Stimulated activated CD4-positive, alpha-beta T cell treated with anti-CD3 and anti-CD28 coated beads, Interleukin-4, amount 100 ng/mL, for 1 hour (primary cell): ENCODE measurements at regions not wholly inside any gene's neighbourhood (a gene's known extent, or its start where the extent isn't known, plus 50 kb on each side); places are given as distances from the start of the nearest gene placed in this dataset.
"Not testable (repeated sequence)": the region's sequence is repeated elsewhere in the genome, so short reads cannot be mapped to it uniquely, and the experiment has no call there.

Source experiments
- DNase-seq: peaks from one replicate; pipeline ENCODE4 v3.0.0-alpha.2; 2020

- DNase-seq: no peak
Observed at GRCh38 chr2:82256983-82257632, 1952.6 kb upstream of the LRRTM1 start.

- no peak for DNase-seq
Observed at GRCh38 chr2:82256288-82256687, 1951.7 kb upstream of the LRRTM1 start.

- no peak for DNase-seq
Observed at GRCh38 chr2:82254728-82255127, 1950.2 kb upstream of the LRRTM1 start.

- no peak for DNase-seq
Observed at GRCh38 chr2:82246220-82246775, 1941.7 kb upstream of the LRRTM1 start.

GRCh38 chr2:82239176-82239575 is 1934.6 kb upstream of the LRRTM1 start:
- no peak for DNase-seq

GRCh38 chr2:82237994-82238662 is 1933.6 kb upstream of the LRRTM1 start:
- no peak for DNase-seq

- DNase-seq: no peak
Observed at GRCh38 chr2:82234283-82234874, 1929.8 kb upstream of the LRRTM1 start.

GRCh38 chr2:82233806-82234205 is 1929.3 kb upstream of the LRRTM1 start:
- no peak for DNase-seq

GRCh38 chr2:82230406-82230805 is 1925.9 kb upstream of the LRRTM1 start:
- no peak for DNase-seq

- DNase-seq: no peak
Observed at GRCh38 chr2:82226441-82226840, 1921.9 kb upstream of the LRRTM1 start.

- DNase-seq: no peak
Observed at GRCh38 chr2:82224301-82224940, 1919.9 kb upstream of the LRRTM1 start.

GRCh38 chr2:82215212-82215611 is 1910.7 kb upstream of the LRRTM1 start:
- no peak for DNase-seq

- DNase-seq: no peak
Observed at GRCh38 chr2:82199493-82199852, 1894.9 kb upstream of the LRRTM1 start.

- DNase-seq: no peak
Observed at GRCh38 chr2:82198809-82199492, 1894.4 kb upstream of the LRRTM1 start.

- DNase-seq: no peak
Observed at GRCh38 chr2:82182270-82182669, 1877.7 kb upstream of the LRRTM1 start.

- DNase-seq: not testable (repeated sequence)
Observed at GRCh38 chr2:82175210-82175609, 1870.7 kb upstream of the LRRTM1 start.

- DNase-seq: no peak
Observed at GRCh38 chr2:82172483-82172882, 1867.9 kb upstream of the LRRTM1 start.

- no peak for DNase-seq
Observed at GRCh38 chr2:82169379-82169778, 1864.8 kb upstream of the LRRTM1 start.

GRCh38 chr2:82165377-82165776 is 1860.8 kb upstream of the LRRTM1 start:
- DNase-seq: no peak

GRCh38 chr2:82158150-82158549 is 1853.6 kb upstream of the LRRTM1 start:
- no peak for DNase-seq

- no peak for DNase-seq
Observed at GRCh38 chr2:82155469-82155868, 1850.9 kb upstream of the LRRTM1 start.

GRCh38 chr2:82143343-82143742 is 1838.8 kb upstream of the LRRTM1 start:
- DNase-seq: no peak

GRCh38 chr2:82139979-82140611 is 1835.5 kb upstream of the LRRTM1 start:
- no peak for DNase-seq
